ENCODE measurements at regions not wholly inside any gene's neighbourhood (a gene's known extent, or its start where the extent isn't known, plus 50 kb on each side); places are given as distances from the start of the nearest gene placed in this dataset.

DNA sequence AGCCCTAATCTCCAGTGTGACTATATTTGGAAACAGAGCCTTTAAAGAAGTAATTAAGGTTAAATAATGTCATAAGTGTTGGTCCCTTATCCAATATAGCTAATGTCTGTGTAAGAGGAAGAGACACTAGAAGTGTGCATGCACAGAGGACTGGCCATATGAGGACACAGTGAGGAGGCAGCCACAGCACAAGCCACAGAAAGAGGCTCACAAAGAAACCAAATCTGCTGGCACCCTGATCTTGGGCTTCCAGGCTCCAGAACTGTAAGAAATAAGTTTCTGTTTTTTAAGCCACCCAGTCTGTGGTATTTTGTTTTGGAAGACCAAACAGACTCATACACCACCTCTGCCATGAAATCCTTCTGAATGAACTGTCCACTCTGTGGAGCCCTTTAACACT is 186.4 kb upstream of the SLC39A10 start:
- TF ChIP-seq, protein P1, sequence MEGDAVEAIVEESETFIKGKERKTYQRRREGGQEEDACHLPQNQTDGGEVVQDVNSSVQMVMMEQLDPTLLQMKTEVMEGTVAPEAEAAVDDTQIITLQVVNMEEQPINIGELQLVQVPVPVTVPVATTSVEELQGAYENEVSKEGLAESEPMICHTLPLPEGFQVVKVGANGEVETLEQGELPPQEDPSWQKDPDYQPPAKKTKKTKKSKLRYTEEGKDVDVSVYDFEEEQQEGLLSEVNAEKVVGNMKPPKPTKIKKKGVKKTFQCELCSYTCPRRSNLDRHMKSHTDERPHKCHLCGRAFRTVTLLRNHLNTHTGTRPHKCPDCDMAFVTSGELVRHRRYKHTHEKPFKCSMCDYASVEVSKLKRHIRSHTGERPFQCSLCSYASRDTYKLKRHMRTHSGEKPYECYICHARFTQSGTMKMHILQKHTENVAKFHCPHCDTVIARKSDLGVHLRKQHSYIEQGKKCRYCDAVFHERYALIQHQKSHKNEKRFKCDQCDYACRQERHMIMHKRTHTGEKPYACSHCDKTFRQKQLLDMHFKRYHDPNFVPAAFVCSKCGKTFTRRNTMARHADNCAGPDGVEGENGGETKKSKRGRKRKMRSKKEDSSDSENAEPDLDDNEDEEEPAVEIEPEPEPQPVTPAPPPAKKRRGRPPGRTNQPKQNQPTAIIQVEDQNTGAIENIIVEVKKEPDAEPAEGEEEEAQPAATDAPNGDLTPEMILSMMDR (IDR thresholded peaks at IDR 0.05): no peak
- no peak for TF ChIP-seq POLR2A (IDR thresholded peaks at IDR 0.05)

Measured in lower leg skin (tissue), 3 donors.